MM.1S (cell line): ENCODE measurements at regions not wholly inside any gene's neighbourhood (a gene's known extent, or its start where the extent isn't known, plus 50 kb on each side); places are given as distances from the start of the nearest gene placed in this dataset.

Experiments used
- DNase-seq: peaks from one replicate; pipeline ENCODE4 v3.0.0-alpha.2; 2015
- H2AFZ ChIP-seq: fragments of 300-600 bp; sonication (generic); 2 replicates; pipeline ENCODE4 v1.6.0; 2016; ENCODE audit warnings: antibody characterized with exemption, low read length
- H3F3A ChIP-seq: fragments of 300-600 bp; sonication (generic); 2 replicates; pipeline ENCODE4 v1.6.1; 2016; ENCODE audit warnings: mild to moderate bottlenecking, antibody characterized with exemption, low read length, moderate library complexity, mixed read lengths; ENCODE audit not compliant: insufficient read depth
- H3K27ac ChIP-seq: fragments of 300-600 bp; sonication (generic); 2 replicates; pipeline ENCODE4 v1.5.1; 2016; ENCODE audit warnings: mild to moderate bottlenecking, low read length
- H3K27me3 ChIP-seq: fragments of 300-600 bp; sonication (generic); replicated peaks from 2 replicates; pipeline ENCODE4 v1.6.0; 2016; ENCODE audit warnings: low read length; ENCODE audit not compliant: insufficient read depth
- H3K36me3 ChIP-seq: fragments of 300-600 bp; sonication (generic); replicated peaks from 2 replicates; pipeline ENCODE4 v1.6.1; 2016; ENCODE audit warnings: mild to moderate bottlenecking, low read length, mixed read lengths; ENCODE audit not compliant: insufficient read depth
- H3K4me1 ChIP-seq: fragments of 300-600 bp; sonication (generic); 2 replicates; pipeline ENCODE4 v1.6.1; 2016; ENCODE audit warnings: low read length, mixed read lengths
- H3K4me2 ChIP-seq: fragments of 300-600 bp; sonication (generic); 2 replicates; pipeline ENCODE4 v1.6.0; 2016; ENCODE audit warnings: low read depth, low read length
- H3K4me3 ChIP-seq: fragments of 300-600 bp; sonication (generic); 2 replicates; pipeline ENCODE4 v1.5.1; 2016; ENCODE audit warnings: low read length, mixed read lengths
- H3K79me2 ChIP-seq: fragments of 300-600 bp; sonication (generic); 2 replicates; pipeline ENCODE4 v1.6.1; 2016; ENCODE audit warnings: mixed run types, low read length, mixed read lengths
- H3K9ac ChIP-seq: fragments of 300-600 bp; sonication (generic); 2 replicates; pipeline ENCODE4 v1.6.1; 2016; ENCODE audit warnings: low read length, mixed read lengths
- H3K9me2 ChIP-seq: fragments of 300-600 bp; sonication (generic); replicated peaks from 2 replicates; pipeline ENCODE4 v1.6.1; 2016; ENCODE audit warnings: mild to moderate bottlenecking, low read length, mixed read lengths; ENCODE audit not compliant: insufficient read depth
- H3K9me3 ChIP-seq: fragments of 300-600 bp; sonication (generic); replicated peaks from 2 replicates; pipeline ENCODE4 v1.6.1; 2016; ENCODE audit warnings: mild to moderate bottlenecking, low read length, mixed read lengths; ENCODE audit not compliant: insufficient read depth
- H4K20me1 ChIP-seq: fragments of 300-600 bp; sonication (generic); 2 replicates; pipeline ENCODE4 v1.6.1; 2016; ENCODE audit warnings: mild to moderate bottlenecking, low read length, moderate library complexity, mixed read lengths; ENCODE audit not compliant: insufficient read depth
- EZH2 ChIP-seq: fragments of 300-600 bp; sonication (generic); optimal IDR thresholded peaks from 2 replicates; pipeline ENCODE3; 2017; ENCODE audit warnings: low read depth, mild to moderate bottlenecking, antibody characterized with exemption, low read length, mixed read lengths
- EZH2phosphoT487 ChIP-seq: fragments of 300-600 bp; sonication (generic); IDR thresholded peaks from 2 replicates; pipeline ENCODE4 v1.6.1; 2018; ENCODE audit warnings: antibody characterized with exemption, low read length
- TF ChIP-seq, protein P1 (sequence below): fragments of 300-600 bp; sonication (generic); IDR thresholded peaks from 2 replicates; pipeline ENCODE4 v1.5.1; 2016; ENCODE audit warnings: antibody characterized with exemption, low read length, mixed read lengths

DNA sequence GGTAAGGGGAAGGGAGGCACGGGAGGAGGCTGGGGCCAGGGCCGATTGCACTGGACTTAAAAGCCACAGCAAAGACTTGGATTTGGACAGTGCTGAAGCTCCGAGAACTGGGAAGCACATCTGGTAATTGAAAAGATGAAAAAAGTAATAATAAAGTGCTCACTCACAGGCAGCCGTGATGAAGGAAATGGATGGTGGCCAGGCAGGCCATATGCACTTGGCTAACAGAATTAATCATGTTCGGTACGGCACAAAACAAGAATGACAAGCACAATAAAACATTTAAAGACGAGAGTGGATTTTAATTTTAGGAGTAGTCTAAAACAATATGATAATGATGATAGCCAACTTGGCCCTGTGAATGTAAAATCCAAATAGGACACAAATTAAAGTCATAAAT is 154.3 kb downstream of the VRK1 start:
- DNase-seq, result no peak
- TF ChIP-seq EZH2, result no peak
- TF ChIP-seq, protein P1, sequence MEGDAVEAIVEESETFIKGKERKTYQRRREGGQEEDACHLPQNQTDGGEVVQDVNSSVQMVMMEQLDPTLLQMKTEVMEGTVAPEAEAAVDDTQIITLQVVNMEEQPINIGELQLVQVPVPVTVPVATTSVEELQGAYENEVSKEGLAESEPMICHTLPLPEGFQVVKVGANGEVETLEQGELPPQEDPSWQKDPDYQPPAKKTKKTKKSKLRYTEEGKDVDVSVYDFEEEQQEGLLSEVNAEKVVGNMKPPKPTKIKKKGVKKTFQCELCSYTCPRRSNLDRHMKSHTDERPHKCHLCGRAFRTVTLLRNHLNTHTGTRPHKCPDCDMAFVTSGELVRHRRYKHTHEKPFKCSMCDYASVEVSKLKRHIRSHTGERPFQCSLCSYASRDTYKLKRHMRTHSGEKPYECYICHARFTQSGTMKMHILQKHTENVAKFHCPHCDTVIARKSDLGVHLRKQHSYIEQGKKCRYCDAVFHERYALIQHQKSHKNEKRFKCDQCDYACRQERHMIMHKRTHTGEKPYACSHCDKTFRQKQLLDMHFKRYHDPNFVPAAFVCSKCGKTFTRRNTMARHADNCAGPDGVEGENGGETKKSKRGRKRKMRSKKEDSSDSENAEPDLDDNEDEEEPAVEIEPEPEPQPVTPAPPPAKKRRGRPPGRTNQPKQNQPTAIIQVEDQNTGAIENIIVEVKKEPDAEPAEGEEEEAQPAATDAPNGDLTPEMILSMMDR, result no peak
- TF ChIP-seq EZH2phosphoT487, result no peak
- no peaks in the 10 kb centered on the region for H3F3A ChIP-seq
- no peak overlapping the region for H3K9ac ChIP-seq
- H3K27ac ChIP-seq, result no peak overlapping the region
- no peaks in the 10 kb centered on the region for H3K9me2 ChIP-seq
- no peak overlapping the region for H3K4me2 ChIP-seq
- H3K4me1 ChIP-seq, result no peaks in the 10 kb centered on the region
- H3K36me3 ChIP-seq, result no peaks in the 10 kb centered on the region
- H3K79me2 ChIP-seq, result no peaks in the 10 kb centered on the region
- H3K4me3 ChIP-seq, result no peak overlapping the region
- H3K9me3 ChIP-seq, result no peaks in the 10 kb centered on the region
- H3K27me3 ChIP-seq, result no peaks in the 10 kb centered on the region
- no peaks in the 10 kb centered on the region for H4K20me1 ChIP-seq
- no peak overlapping the region for H2AFZ ChIP-seq

DNA sequence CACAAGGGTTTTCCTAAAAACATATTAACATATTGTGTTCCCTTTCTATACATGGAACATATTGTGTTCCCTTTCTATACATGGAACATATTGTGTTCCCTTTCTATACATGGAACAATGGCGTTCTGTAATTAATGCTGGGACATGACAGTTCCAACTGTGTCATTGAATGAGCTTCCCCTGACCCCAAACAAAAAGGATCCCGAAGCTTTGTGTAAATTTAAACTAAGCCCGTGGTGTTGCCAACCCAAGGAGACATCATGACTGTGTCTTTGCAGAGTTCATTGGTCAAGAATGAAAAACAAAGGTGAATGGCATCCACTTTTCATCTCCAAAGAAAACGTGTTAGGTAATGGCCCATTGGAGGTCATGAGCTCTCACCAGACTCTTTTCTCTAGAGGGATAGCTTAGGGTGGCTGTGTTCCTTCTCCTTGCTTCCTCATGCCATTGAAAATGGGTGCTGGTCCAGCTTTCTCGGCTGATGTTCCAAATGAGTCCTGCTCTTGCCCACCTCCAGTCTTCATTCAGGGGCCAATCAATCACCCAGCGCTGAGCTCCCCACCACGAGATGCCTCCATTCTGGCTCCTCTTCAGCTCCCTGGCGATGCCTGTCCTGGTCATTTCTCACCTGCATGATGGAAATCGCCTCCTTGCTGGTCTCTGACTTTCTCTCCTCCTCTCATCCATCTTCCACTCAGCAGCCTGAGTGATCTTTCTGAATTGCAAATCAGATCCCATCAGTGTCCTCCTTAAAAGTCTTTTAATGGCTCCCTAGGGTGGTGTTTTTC is 156.1 kb downstream of the VRK1 start:
- Histone ChIP-seq H3K79me2 (no peaks in the 10 kb centered on the region), H3F3A (no peaks in the 10 kb centered on the region), H3K9me3 (no peaks in the 10 kb centered on the region), H3K4me1 (no peaks in the 10 kb centered on the region), H4K20me1 (no peaks in the 10 kb centered on the region), H3K4me2 (no peak overlapping the region), H3K36me3 (no peaks in the 10 kb centered on the region), H3K27ac (no peak overlapping the region), H3K4me3 (no peak overlapping the region), H3K9ac (no peak overlapping the region), H3K27me3 (no peaks in the 10 kb centered on the region), H2AFZ (no peak overlapping the region), H3K9me2 (no peaks in the 10 kb centered on the region)
- TF ChIP-seq EZH2phosphoT487 (no peak), EZH2 (no peak)
- TF ChIP-seq, protein P1, result no peak
- DNase-seq, result no peak

DNA sequence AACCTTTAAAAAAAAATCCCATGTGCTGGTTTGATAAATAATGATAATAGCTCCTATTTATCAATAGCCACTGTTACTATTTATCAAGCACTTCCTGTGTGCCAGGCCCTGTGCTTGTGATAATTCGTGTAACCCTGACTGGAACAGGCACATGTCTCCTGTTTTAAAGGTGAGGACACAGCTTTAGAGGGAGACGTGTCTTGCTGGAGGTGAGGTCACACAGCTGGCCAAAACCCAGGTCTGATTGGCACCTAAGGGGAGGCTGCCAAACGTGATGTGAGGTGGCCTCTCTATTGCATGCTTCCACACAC is 156.6 kb downstream of the VRK1 start:
- TF ChIP-seq EZH2phosphoT487 (no peak), EZH2 (no peak)
- TF ChIP-seq, protein P1, result no peak

More for the DNA sequence above, 156.6 kb downstream of the VRK1 start:
- H3K4me3 ChIP-seq, result no peak overlapping the region
- no peaks in the 10 kb centered on the region for H3F3A ChIP-seq
- no peaks in the 10 kb centered on the region for H3K27me3 ChIP-seq
- no peaks in the 10 kb centered on the region for H3K9me3 ChIP-seq
- H3K9ac ChIP-seq, result no peak overlapping the region
- no peaks in the 10 kb centered on the region for H3K79me2 ChIP-seq
- no peak for DNase-seq
- no peak overlapping the region for H3K27ac ChIP-seq
- H4K20me1 ChIP-seq, result no peaks in the 10 kb centered on the region
- H3K4me2 ChIP-seq, result no peak overlapping the region
- H3K9me2 ChIP-seq, result no peaks in the 10 kb centered on the region
- no peaks in the 10 kb centered on the region for H3K4me1 ChIP-seq
- no peaks in the 10 kb centered on the region for H3K36me3 ChIP-seq
- no peak overlapping the region for H2AFZ ChIP-seq
